Iris pigment epithelial cell (primary cell): ENCODE measurements at regions not wholly inside any gene's neighbourhood (a gene's known extent, or its start where the extent isn't known, plus 50 kb on each side); places are given as distances from the start of the nearest gene placed in this dataset.
A peak's percentile ranks its signal among the peaks of the same experiment; 100 is the strongest.
"Not testable (repeated sequence)": the region's sequence is repeated elsewhere in the genome, so short reads cannot be mapped to it uniquely, and the experiment has no call there.

Source experiments
- DNase-seq: peaks from one replicate; pipeline ENCODE4 v3.0.0-alpha.2; 2011; ENCODE audit warnings: low read depth

- not testable (repeated sequence) for DNase-seq
Observed at GRCh38 chr6:92952111-92952510, 467.2 kb downstream of the EPHA7 start.

DNA sequence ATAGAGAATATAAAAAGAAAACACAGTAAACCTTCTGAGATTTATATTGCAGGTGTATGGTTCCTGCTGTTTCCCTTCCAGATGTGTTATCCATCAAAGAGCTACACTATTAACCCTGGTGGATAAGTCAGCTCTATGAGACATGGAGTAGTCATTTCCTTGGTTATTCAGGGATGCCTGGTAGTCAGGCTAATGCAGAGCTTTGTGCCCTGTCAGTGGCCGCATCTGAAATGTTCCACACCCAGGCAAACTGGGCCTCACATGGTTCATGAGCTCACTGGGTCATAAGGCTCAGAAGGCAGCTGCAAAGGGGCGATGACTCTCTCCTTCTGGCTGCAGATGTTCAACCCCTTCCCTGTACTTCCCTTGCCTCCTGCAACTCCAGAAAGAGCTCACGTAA lies 473.6 kb downstream of the EPHA7 start:
- DNase-seq = peak; percentile 23

DNA sequence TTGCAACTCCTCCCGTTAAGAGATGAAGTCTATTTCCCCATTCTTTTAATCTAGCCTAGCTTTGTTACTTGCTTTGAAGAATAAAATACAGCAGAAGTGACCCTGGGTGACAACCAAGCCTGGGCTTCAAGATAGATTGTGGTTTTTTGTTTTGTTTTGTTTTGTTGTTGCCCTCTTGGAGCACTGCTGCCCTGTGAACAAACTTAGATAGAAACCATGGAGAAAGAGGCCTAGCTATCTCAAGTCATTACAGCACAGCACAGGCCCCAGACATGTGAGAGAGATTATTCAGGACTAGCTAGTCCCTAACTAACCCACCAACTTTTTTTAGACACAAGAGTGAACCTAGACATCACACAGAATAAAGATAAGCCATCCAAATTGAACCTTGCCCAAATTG lies 475.2 kb downstream of the EPHA7 start:
- DNase-seq = no peak

DNA sequence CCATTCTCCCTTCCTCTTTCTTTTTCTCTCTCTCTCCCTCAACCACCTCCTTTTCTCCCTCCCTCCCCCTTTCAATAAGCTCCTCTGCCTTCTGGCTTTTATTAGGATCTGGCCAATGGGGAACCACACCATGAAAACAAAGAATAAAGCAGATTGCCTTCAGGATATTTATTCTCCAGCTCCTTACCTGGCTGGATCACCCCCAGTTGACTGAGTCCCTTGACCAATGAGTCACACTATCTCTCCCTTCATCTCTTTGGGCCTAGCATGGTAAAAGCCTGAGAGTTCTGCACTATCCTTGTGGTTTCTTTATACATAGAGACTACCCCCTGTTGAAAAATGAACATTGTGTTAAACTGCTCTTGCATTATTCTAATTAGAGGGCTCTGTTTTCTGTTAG lies 476.8 kb downstream of the EPHA7 start:
- no peak for DNase-seq

GRCh38 chr6:92934625-92935024 lies 484.7 kb downstream of the EPHA7 start:
- no peak for DNase-seq

DNA sequence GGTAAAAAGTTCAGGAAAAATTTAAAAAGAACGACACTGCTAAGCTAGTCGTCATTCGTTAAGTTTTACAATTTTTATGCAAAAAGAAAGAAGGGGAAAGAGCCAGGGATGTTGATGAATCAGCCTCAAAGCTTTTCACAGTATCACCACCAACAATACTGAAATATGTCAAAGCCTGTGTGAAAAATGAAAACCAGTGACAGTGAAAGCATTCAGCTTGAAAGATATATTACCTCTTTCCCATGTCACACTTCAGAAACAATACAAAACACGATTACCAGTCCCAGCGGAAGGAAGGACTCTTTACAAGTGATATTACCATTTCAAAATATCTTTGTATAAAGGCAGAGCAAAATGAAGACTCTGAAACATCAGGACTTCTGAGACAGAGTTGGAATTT lies 489.2 kb downstream of the EPHA7 start:
- DNase-seq = no peak

GRCh38 chr6:92922216-92922806 lies 497.0 kb downstream of the EPHA7 start:
- no peak for DNase-seq

- DNase-seq = no peak
Observed at GRCh38 chr6:92915466-92915865, 503.9 kb downstream of the EPHA7 start.

DNA sequence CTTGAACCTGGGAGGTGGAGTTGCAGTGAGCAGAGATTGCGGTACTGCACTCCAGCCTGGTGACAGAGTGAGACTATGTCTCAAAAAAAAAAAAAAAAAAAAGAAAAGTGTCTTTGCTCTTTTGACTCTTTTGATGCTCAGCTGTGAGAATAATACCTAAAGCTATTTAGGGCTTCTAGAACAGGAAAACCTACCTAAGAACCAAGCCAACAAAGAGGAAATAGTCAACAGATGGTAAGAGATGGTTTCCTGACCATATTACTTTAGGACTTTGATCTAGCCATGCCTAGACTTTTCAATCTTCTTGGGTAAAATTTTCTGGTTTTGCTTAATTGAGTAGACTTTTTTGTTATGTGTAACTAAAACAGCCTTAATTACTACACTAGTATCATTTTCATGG lies 508.1 kb downstream of the EPHA7 start:
- no peak for DNase-seq

GRCh38 chr6:92910646-92911045 lies 508.7 kb downstream of the EPHA7 start:
- no peak for DNase-seq

- DNase-seq = no peak
Observed at GRCh38 chr6:92906385-92906784, 513.0 kb downstream of the EPHA7 start.

- no peak for DNase-seq
Observed at GRCh38 chr6:92893741-92894140, 525.6 kb downstream of the EPHA7 start.

GRCh38 chr6:92892626-92893170 lies 526.7 kb downstream of the EPHA7 start:
- no peak for DNase-seq

DNA sequence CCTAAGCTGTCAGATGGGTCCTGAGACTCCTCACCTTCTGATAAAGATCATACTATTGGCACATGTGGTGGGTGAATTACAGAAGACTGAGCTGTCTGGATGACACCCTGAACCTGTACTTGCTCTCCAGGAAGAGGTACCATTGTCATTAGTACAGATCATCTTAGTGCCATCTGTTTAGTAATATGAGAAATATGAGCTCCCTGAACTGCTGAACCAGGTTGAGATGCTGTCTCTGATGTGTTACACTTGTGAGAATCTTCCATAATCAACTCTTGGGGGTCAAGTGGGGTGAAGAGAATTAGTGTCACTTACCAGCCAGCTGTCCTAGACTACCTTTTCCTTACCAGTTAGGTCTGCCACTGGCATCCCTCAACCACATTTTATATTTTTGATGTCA lies 531.0 kb downstream of the EPHA7 start:
- DNase-seq = no peak

- no peak for DNase-seq
Observed at GRCh38 chr6:92887871-92888270, 531.5 kb downstream of the EPHA7 start.

DNA sequence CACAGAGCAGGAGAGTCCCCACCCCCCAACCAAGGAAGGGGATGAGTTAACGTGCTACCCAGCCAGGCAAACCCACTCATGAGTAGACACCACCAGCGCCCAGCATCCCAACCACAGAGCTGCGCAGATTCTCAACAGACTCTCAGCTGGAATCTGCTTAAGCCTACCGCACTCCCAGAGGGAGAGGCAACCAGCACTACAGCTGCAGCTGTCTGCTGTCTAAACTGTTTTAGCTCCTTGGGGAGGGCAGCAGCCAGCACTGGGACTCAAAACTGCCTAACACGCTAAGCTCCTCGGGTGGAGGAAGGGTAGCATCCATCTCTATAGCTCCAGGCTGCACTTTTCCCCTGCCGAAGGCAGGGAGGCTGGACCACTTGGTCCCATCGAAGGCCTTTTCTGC lies 539.8 kb downstream of the EPHA7 start:
- DNase-seq = no peak

DNA sequence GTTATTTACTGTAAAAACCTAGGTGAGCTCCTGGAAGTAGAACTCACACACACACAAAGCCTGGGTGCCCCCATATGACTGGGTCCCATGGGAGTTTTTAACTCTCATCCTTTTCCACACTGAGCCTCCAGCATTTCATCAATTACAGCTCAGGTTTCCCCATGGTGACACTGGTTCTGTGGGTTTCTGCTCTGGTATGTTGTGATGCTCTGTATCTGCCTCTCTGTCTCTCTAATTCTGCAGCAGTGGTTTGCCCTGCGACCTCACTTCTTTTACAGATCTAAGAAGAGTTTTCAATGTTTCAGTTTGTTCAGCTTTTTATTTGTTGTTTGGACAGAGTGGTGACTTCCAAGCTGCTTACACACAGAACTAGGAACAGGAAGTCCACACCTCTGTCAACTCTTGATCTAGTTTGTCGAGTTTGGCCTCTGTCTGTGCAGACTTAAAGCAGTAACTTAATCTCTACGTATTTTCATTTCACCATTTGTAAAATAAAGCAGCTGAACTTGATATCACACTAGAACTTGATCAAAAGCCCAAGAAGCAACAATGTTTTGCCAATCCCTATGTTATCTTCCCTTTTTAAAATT lies 554.3 kb downstream of the EPHA7 start:
- no peak for DNase-seq

DNA sequence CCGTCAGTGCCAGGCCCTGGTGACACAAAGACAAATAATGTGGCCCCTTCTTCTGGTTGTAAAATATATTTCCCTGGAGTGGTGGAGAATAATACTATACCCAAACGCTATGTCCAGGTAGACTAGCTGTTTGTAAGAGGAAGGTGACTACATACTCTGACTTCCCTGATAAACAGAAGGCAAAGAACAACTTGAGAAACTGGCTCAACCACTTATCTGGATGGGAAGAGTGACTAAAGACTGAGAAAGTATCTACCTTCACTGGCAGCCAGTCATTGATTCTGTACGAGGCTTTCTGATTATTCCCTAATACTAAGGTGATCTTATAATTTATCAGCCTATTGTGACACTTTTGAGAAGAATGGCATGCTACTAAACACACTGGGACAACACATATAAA lies 569.7 kb downstream of the EPHA7 start:
- DNase-seq = no peak

DNA sequence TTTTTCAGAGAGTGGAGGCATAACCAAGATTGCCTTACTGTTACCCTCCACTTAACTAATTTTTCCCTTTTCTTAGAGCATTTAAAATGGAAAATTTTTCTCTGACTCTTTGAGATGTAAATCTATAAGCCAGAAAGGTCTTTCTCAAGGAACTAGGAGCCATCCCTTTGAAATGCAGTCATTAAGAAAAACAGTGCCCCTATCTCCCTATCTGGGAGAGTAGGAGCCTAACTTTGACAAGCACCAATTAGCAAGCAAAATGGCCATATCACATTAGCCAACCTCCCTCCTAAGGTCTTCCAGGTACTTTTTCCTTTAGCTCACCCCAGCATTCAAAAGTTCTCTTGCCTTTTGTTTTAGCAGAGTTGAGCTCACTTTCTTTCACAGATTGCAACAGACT lies 570.5 kb downstream of the EPHA7 start:
- DNase-seq = no peak

DNA sequence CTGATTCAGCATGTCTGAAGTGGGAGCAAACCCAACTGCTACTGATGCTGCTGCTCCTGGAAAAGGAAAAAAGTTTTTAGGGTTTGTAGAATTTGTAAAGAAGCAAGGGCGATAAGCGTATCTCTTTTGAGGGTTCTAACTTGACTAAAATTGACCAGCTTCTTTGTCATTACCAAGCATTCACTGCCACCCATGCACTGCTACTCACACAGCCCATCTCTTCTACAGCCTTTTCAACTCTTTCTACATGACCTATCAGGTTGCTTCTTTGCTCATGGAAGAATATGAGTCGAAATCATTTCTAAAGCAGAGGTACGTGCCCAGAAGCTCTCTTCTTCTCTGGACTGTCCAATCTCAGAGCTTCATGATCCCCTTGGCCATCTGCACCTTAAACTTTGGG lies 570.9 kb downstream of the EPHA7 start:
- DNase-seq = no peak

- DNase-seq = no peak
Observed at GRCh38 chr6:92847988-92848387, 571.4 kb downstream of the EPHA7 start.

DNA sequence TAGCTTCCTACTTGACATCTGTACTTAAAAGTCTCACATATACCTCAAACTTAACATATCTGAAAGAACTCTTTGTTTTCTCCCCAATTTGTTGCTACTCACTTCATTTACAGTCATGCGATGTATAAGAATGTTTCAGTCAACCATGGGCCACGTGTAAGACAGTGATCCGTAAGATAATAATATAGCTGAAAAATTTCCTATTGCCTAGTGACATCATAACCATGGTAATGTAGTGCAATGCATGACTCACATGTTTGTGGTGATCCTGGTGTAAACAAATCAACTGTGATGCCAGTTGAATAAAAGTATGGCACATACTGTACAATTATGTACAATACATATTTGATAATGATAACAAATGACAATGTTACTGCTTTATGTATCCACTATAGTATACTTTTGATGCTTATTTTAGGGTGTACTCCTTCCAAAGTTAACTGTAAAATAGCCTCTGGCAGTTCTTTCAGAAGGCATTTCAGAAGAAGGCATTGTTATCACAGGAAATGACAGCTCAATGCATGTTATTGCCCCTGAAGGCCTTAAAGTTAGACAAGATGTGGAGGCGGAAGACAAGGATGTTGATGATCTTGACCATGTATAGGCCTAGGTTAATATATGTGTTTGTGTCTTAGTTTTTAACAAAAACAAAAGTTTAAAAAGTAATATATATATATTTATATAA lies 579.0 kb downstream of the EPHA7 start:
- no peak for DNase-seq

GRCh38 chr6:92828788-92829187 lies 590.6 kb downstream of the EPHA7 start:
- no peak for DNase-seq

DNA sequence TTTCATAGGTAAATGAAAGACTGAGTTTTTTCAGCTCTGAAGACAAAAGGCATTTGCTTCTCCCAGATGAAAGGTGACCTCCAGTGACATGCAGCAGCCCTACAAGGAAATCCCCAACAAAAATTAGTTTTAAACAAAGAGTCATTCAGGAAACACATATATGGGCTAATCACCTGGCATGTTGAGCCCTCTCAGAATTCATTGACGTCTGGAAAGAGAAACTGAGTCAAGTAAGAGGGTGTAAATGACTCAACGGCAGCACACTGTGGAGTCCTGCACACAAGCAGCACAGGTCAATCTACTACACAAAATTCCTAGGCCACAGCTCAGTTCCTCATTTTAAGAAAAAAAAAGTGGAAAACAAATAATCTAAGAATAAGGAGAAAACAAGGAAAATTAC lies 592.3 kb downstream of the EPHA7 start:
- no peak for DNase-seq
